Stimulated activated naive CD8-positive, alpha-beta T cell treated with anti-CD3 and anti-CD28 coated beads, Interleukin-15, Interleukin-2, amounts not matched to agents 100 ng/mL and 50 ng/mL, for 24 hours (primary cell): ENCODE measurements at regions not wholly inside any gene's neighbourhood (a gene's known extent, or its start where the extent isn't known, plus 50 kb on each side); places are given as distances from the start of the nearest gene placed in this dataset.
"Not testable (repeated sequence)": the region's sequence is repeated elsewhere in the genome, so short reads cannot be mapped to it uniquely, and the experiment has no call there.

ENCODE experiments used
- H3K27ac Mint-ChIP-seq: one replicate; pipeline ENCODE4 v1.8.0; 2021; ENCODE audit warnings: mild to moderate bottlenecking, mixed read lengths
- H3K27me3 Mint-ChIP-seq: one replicate; pipeline ENCODE4 v1.8.0; 2021; ENCODE audit warnings: mixed read lengths
- H3K36me3 Mint-ChIP-seq: one replicate; pipeline ENCODE4 v1.8.0; 2021; ENCODE audit warnings: low read depth, mixed read lengths
- H3K4me1 Mint-ChIP-seq: one replicate; pipeline ENCODE4 v1.8.0; 2021; ENCODE audit warnings: low read depth, mixed read lengths
- H3K4me3 Mint-ChIP-seq: one replicate; pipeline ENCODE4 v1.8.0; 2021; ENCODE audit warnings: mild to moderate bottlenecking, mixed read lengths
- H3K9me3 Mint-ChIP-seq: one replicate; pipeline ENCODE4 v1.8.0; 2021; ENCODE audit warnings: mixed read lengths

DNA sequence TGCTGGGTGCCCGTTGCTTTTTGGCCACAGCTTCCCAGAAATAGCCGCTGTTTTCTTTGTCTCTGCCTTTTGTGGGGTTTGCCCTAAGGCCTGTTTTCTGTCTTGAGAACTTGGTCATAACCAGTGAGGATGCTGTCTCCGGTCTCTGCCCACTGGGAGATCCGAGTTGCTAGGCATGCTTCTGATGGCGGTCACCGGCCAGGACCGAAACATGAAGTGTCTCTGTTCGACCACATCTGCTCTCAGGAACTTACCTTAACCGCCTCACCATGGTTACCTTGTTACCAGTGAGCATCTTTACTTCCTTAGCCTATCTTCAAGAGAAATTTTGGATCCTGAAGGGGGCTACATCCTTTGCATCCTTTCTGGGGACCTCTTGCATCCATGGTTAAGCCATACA lies 91.9 kb downstream of the RTP5 start:
- H3K4me3 Mint-ChIP-seq: no peak overlapping the region
- no peaks in the 10 kb centered on the region for H3K27me3 Mint-ChIP-seq
- H3K9me3 Mint-ChIP-seq: no peaks in the 10 kb centered on the region
- H3K27ac Mint-ChIP-seq: no peak overlapping the region
- peaks cover 5% of the 10 kb centered on the region for H3K36me3 Mint-ChIP-seq
- H3K4me1 Mint-ChIP-seq: peaks cover 36% of the 10 kb centered on the region

- Mint-ChIP-seq H3K27me3 (no peaks in the 10 kb centered on the region), H3K36me3 (peaks cover 6% of the 10 kb centered on the region), H3K27ac (peak overlapping the region; percentile 37), H3K4me1 (peaks cover 48% of the 10 kb centered on the region), H3K4me3 (no peak overlapping the region), H3K9me3 (no peaks in the 10 kb centered on the region)
Observed at GRCh38 chr2:241964133-241964532, 94.6 kb downstream of the RTP5 start.

- peaks cover 48% of the 10 kb centered on the region for H3K4me1 Mint-ChIP-seq
- peak overlapping the region; percentile 89 for H3K27ac Mint-ChIP-seq
- peak overlapping the region; percentile 75 for H3K4me3 Mint-ChIP-seq
- peaks cover 10% of the 10 kb centered on the region for H3K36me3 Mint-ChIP-seq
- H3K9me3 Mint-ChIP-seq: no peaks in the 10 kb centered on the region
- no peaks in the 10 kb centered on the region for H3K27me3 Mint-ChIP-seq
Observed at GRCh38 chr2:241965931-241966412, 96.4 kb downstream of the RTP5 start.

DNA sequence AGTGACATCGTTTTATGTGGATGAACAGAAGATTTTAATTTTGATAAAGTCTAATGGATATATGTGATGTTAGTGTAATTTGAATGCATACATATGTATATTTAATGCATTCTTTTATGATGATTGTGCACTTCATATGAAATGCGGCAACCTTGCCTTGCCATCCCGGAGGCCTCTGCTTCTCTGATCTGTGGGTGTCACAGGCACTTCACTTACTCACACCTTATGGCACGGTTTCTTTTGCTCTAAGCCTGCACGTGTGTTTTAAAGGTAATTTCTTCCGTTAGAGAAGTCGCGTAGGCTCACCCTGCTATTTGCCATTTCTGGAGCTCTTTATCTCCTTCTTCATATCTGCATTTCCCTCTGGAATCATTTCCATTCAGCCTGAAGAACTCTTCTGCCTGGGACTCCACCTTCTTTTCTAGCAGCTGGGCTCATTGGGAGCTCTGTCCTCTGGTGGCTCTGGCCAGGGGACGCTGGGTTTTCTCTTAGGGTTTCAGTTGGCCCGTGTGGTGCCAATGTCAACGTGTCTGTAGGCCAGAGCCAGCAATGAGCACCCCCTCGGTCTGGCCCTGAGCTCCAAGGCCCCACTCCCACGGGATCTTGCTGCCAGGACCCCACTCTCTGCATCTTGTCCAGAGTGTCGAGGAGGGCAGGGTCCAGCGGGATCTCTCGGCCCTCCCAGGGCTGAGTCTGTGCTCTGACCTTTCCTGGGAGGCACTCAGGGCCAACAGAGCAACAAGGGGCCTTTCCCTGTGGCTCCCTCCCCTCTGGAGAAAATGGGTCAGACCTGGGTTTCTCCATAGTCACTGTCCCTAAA lies 97.3 kb downstream of the RTP5 start:
- H3K27me3 Mint-ChIP-seq: no peaks in the 10 kb centered on the region
- H3K9me3 Mint-ChIP-seq: no peaks in the 10 kb centered on the region
- peak overlapping the region; percentile 89 for H3K27ac Mint-ChIP-seq
- peak overlapping the region; percentile 75 for H3K4me3 Mint-ChIP-seq
- H3K36me3 Mint-ChIP-seq: peaks cover 19% of the 10 kb centered on the region
- peaks cover 48% of the 10 kb centered on the region for H3K4me1 Mint-ChIP-seq

- H3K36me3 Mint-ChIP-seq: peaks cover 26% of the 10 kb centered on the region
- H3K9me3 Mint-ChIP-seq: no peaks in the 10 kb centered on the region
- H3K27ac Mint-ChIP-seq: no peak overlapping the region
- peaks cover 44% of the 10 kb centered on the region for H3K4me1 Mint-ChIP-seq
- no peak overlapping the region for H3K4me3 Mint-ChIP-seq
- H3K27me3 Mint-ChIP-seq: no peaks in the 10 kb centered on the region
Observed at GRCh38 chr2:241967467-241968144, 98.1 kb downstream of the RTP5 start.

DNA sequence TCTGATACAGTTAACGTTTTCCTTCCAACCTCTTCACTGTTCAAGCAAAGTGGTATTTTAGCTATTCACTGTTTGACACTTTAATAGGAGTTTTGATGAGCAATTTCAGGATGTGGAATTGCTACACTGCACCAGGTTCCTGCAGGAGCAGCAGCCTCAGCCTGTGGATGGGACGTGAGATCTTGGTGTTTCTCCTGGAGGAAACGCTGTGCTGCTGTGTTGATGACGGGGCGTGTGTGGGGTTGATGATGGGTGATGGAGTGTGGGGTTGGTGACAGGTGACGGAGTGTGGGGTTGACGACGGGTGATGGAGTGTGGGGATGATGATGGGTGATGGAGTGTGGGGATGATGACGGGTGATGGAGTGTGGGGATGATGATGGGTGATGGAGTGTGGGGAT lies 98.9 kb downstream of the RTP5 start:
- peaks cover 38% of the 10 kb centered on the region for H3K4me1 Mint-ChIP-seq
- no peak overlapping the region for H3K4me3 Mint-ChIP-seq
- no peak overlapping the region for H3K27ac Mint-ChIP-seq
- H3K36me3 Mint-ChIP-seq: peaks cover 34% of the 10 kb centered on the region
- no peaks in the 10 kb centered on the region for H3K9me3 Mint-ChIP-seq
- no peaks in the 10 kb centered on the region for H3K27me3 Mint-ChIP-seq

DNA sequence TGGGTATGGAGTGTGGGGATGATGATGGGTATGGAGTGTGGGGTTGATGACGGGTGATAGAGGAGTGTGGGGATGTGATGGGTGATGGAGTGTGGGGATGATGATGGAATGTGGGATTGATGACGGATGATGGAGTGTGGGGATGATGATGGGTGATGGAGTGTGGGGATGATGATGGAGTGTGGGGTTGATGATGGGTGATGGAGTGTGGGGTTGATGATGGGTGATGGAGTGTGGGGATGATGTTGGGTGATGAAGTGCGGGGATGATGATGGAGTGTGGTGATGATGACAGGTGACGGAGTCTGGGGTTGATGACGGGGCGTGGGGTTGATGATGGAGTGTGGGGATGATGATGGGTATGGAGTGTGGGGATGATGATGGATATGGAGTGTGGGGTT lies 99.7 kb downstream of the RTP5 start:
- not testable (repeated sequence) for H3K9me3 Mint-ChIP-seq, H3K27ac Mint-ChIP-seq
- peaks cover 36% of the 10 kb centered on the region for H3K36me3 Mint-ChIP-seq

DNA sequence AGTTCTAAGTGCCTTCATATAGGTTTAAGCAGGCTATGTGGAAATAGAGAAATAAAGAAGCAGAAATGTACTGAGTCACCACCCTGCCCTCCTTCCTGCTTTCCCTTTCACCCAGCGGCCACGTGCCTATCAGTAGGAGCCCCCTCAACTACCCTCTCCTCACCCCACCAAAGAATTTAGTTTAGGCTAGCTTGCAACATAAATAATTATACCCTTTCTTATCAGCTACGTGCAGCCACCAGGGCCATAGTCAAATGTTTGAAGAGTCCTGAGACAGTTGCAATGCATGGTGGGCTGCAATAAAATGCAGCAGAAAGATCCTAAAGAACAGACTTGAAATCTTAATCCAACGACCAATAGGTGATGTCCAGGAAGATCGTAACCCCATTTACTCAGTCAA lies 101.2 kb downstream of the RTP5 start:
- Mint-ChIP-seq H3K9me3 (no peaks in the 10 kb centered on the region), H3K36me3 (peaks cover 36% of the 10 kb centered on the region), H3K4me1 (peaks cover 24% of the 10 kb centered on the region), H3K27ac (no peak overlapping the region), H3K4me3 (no peak overlapping the region), H3K27me3 (no peaks in the 10 kb centered on the region)

More for the DNA sequence above, 99.7 kb downstream of the RTP5 start:
- H3K4me3 Mint-ChIP-seq, H3K27me3 Mint-ChIP-seq: not testable (repeated sequence)
- peaks cover 32% of the 10 kb centered on the region for H3K4me1 Mint-ChIP-seq

DNA sequence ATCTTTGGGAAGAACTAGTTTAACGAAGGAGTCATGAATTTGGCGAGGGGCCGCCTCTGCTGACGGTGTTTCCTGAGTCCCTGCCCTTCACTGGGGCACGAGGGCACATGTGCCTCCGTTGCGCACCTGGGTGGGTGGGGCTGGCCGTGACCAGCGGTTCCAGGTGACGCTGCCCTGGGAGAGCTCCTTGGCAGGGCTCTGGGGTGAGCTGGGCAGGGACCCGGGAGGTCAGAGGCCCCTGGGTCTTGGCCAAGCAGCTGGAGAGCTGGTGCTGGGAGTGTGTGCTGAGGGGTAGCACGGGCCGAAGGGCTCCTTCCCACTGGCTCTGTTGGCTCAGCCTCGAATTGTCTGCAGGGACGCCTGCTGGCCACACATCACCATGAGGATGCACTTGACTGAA lies 104.6 kb downstream of the RTP5 start:
- Mint-ChIP-seq H3K9me3 (no peaks in the 10 kb centered on the region), H3K4me1 (peaks cover 4% of the 10 kb centered on the region), H3K36me3 (peaks cover 34% of the 10 kb centered on the region), H3K4me3 (no peak overlapping the region), H3K27me3 (no peaks in the 10 kb centered on the region), H3K27ac (no peak overlapping the region)

DNA sequence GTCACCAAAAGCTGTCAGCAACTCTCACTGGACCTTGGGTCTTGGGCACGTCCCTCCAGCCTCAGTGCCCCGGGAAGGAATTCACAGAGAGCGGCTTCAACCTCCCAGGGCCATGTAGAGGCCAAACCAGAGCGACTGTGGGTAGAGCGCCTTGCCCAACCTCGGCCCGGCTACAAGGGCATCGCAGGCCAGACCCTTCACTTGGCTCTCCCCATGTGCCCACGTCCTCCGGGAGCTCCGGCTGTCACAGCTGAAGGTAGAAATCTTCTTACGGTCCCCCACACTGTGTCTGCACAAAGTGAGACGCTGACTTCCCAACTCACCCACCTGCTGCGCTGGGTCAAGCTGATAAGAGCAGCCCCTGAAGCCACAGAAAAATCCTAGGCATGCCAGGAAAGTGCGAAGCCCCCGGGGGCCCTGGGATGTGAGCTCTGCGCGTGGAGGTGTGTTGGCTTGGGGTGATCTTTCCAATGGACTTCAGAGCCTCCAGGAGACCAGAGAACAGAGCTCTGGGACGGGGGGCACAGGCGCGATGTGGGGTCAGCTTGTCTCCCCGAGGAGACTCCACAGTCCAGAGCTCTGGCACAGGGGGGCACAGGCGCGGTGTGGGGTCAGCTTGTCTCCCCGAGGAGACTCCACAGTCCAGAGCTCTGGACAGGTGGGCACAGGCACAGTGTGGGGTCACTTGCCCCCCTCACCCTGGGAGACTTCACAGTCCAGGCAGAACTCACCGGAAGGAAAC lies 105.5 kb downstream of the RTP5 start:
- H3K36me3 Mint-ChIP-seq: peaks cover 34% of the 10 kb centered on the region
- no peak overlapping the region for H3K4me3 Mint-ChIP-seq
- no peaks in the 10 kb centered on the region for H3K27me3 Mint-ChIP-seq
- H3K27ac Mint-ChIP-seq: no peak overlapping the region
- H3K4me1 Mint-ChIP-seq: peaks cover 4% of the 10 kb centered on the region
- H3K9me3 Mint-ChIP-seq: no peaks in the 10 kb centered on the region

- Mint-ChIP-seq H3K27me3 (no peaks in the 10 kb centered on the region), H3K36me3 (peaks cover 33% of the 10 kb centered on the region), H3K4me1 (peaks cover 4% of the 10 kb centered on the region), H3K9me3 (no peaks in the 10 kb centered on the region), H3K27ac (no peak overlapping the region), H3K4me3 (no peak overlapping the region)
Observed at GRCh38 chr2:241975593-241976284, 106.2 kb downstream of the RTP5 start.

DNA sequence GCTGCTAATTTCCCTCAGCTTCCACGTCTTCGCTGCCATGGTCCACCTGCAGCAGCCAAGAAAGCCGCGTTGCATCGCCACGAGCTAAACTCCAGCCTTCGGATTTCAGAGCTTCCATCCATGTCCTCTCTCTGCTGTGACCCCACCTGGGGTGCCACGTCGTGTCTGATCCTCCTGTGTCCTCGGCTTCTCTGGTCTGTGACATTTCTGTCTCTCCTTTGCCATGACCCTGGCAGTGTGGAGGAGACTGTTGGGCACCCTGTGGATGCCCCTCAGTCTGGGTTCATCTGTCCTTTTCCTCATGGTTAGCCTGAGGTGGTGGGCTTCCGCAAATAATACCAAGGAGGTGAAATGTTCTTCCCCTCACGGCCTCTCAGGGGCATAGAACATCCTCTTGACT lies 106.8 kb downstream of the RTP5 start:
- Mint-ChIP-seq H3K36me3 (peaks cover 27% of the 10 kb centered on the region), H3K4me1 (peaks cover 4% of the 10 kb centered on the region), H3K27ac (no peak overlapping the region), H3K9me3 (no peaks in the 10 kb centered on the region), H3K4me3 (no peak overlapping the region), H3K27me3 (no peaks in the 10 kb centered on the region)

DNA sequence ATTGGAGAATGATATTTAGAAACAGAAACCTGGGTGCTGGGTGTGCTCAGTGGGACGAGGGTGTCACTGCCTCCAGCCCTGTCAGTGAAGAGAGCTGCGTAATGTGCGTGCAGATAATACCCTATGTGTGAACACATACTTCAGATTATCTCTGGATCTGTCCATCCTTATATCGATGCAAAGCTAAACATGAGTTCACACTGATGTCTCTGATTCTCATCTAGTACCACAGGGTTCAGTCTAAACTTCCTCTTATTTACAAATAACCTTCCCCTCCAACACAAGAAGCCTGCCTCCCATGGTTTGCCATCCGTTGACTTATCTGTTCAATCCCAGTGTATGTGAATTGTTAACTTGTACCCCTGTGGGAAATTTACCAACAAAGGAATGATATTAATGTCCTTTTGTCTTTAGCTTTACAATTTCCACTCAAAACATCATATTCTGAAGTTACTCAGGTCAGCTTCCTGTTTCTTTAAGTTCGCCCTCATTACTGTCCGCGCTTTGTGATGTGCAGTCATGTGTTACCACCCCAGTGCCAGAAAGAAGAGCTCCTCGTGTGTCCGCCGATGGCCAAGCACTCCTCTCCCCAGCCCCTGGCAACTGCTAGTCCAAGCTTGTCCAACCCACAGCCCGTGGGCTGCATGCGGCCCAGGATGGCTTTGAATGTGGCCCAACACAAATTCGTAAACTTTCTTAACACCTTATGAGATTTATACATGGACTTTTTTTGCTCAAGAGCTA lies 108.2 kb downstream of the RTP5 start:
- Mint-ChIP-seq H3K36me3 (peaks cover 13% of the 10 kb centered on the region), H3K4me1 (no peaks in the 10 kb centered on the region), H3K9me3 (no peaks in the 10 kb centered on the region), H3K27ac (no peak overlapping the region), H3K27me3 (no peaks in the 10 kb centered on the region), H3K4me3 (no peak overlapping the region)

- no peaks in the 10 kb centered on the region for H3K9me3 Mint-ChIP-seq
- no peaks in the 10 kb centered on the region for H3K4me1 Mint-ChIP-seq
- H3K27me3 Mint-ChIP-seq: no peaks in the 10 kb centered on the region
- peaks cover 4% of the 10 kb centered on the region for H3K36me3 Mint-ChIP-seq
- no peak overlapping the region for H3K27ac Mint-ChIP-seq
- H3K4me3 Mint-ChIP-seq: no peak overlapping the region
Observed at GRCh38 chr2:241978670-241979069, 109.1 kb downstream of the RTP5 start.
